ENCODE measurements at regions not wholly inside any gene's neighbourhood (a gene's known extent, or its start where the extent isn't known, plus 50 kb on each side); places are given as distances from the start of the nearest gene placed in this dataset.

- Histone ChIP-seq H3K23me2 (ENCODE audit: low read depth, low read length) (no peaks in the 10 kb centered on the region), H2BK12ac (ENCODE audit: low read depth, low read length) (no peak overlapping the region), H3K4me3 (ENCODE audit: extremely low read depth in 1 of 4, insufficient read depth in 2 of 4, low read depth in 3 of 4, low read length in 4 of 4) (no peak overlapping the region), H3K14ac (ENCODE audit: insufficient read length) (no peak overlapping the region), H2BK5ac (ENCODE audit: low read depth, low read length) (no peak overlapping the region), H4K5ac (ENCODE audit: insufficient read length, low read depth, low read length) (no peak overlapping the region), H2BK20ac (ENCODE audit: low read length) (no peak overlapping the region), H3K4me1 (replicated peaks in 1 of 4; ENCODE audit: control insufficient read depth in 3 of 4, insufficient read depth in 4 of 4, low read length in 3 of 4) (peaks cover 0 to 3% (median 0%) of the 10 kb centered on the region in 4 experiments; a peak in 1 of 7 replicates), H2AK5ac (ENCODE audit: low read depth, low read length) (no peak overlapping the region), H3K23ac (ENCODE audit: insufficient read length) (no peak overlapping the region), H4K91ac (replicated peaks; ENCODE audit: insufficient read length, low read length) (no peak overlapping the region), H3K79me2 (ENCODE audit: control insufficient read depth in 1 of 2, insufficient read depth in 2 of 2, low read length in 2 of 2) (no peaks in the 10 kb centered on the region), H2AFZ (ENCODE audit: low read length) (no peak overlapping the region), H3K4me2 (ENCODE audit: insufficient read depth in 1 of 2, low read depth in 2 of 2, low read length in 2 of 2) (no peak overlapping the region), H3K9ac (replicated peaks in 1 of 4; ENCODE audit: extremely low read depth in 1 of 4, low read depth in 3 of 4, low read length in 3 of 4) (no peak overlapping the region), H3K27me3 (replicated peaks in 1 of 4; ENCODE audit: control insufficient read depth in 3 of 4, extremely low read depth in 1 of 4, insufficient read depth in 3 of 4, low read length in 3 of 4) (no peaks in the 10 kb centered on the region), H2BK15ac (ENCODE audit: low read length) (no peak overlapping the region), H3K56ac (replicated peaks; ENCODE audit: insufficient read length, low read depth, low read length) (no peak overlapping the region), H4K8ac (ENCODE audit: extremely low read depth, insufficient read depth, low read length) (no peak overlapping the region), H4K20me1 (replicated peaks in 1 of 2; ENCODE audit: control insufficient read depth in 1 of 2, insufficient read depth in 2 of 2, low read length in 2 of 2) (no peaks in the 10 kb centered on the region), H2BK120ac (replicated peaks; ENCODE audit: low read depth, low read length) (no peak overlapping the region), H3K79me1 (ENCODE audit: low read depth, low read length) (no peaks in the 10 kb centered on the region), H3K9me3 (ENCODE audit: insufficient read depth in 2 of 2, low read depth in 1 of 2, low read length in 1 of 2) (no peaks in the 10 kb centered on the region), H3K27ac (ENCODE audit: low read depth, low read length) (no peak overlapping the region), H3K4ac (replicated peaks; ENCODE audit: insufficient read length, low read depth, low read length) (no peak overlapping the region), H3K36me3 (ENCODE audit: control insufficient read depth in 2 of 4, insufficient read depth in 4 of 4, low read length in 3 of 4) (no peaks in the 10 kb centered on the region), H3K18ac (ENCODE audit: extremely low read depth, low read length) (no peak overlapping the region; the same call in 1 of the 2 replicates)
- ChIA-PET CTCF (ENCODE audit: partially characterized antibody) (no interaction called here), POLR2A (ENCODE audit: partially characterized antibody) (no interaction called here)
- WGBS, 2 experiments (ENCODE audit: extremely low coverage in 1 of 2, insufficient coverage in 1 of 2, insufficient read length in 1 of 2, insufficient replicate concordance in 2 of 2, low coverage in 1 of 2, low lambda C conversion rate in 2 of 2, missing lambda C conversion rate in 1 of 2) = 0% methylated on average over 2 of the region's 2 CpGs; no CpG with 5 or more reads in 1 of the 2 experiments
- DNase-seq (ENCODE audit: low read depth in 1 of 2, low spot score in 2 of 2) (no peak), FAIRE-seq (no peak)
- TF ChIP-seq TEAD4 (IDR thresholded peaks at IDR 0.05; ENCODE audit: low read depth, low read length) (no peak), RAD21 (IDR thresholded peaks at IDR 0.05 in 1 of 2, conservative IDR thresholded peaks at IDR 0.05 in 1 of 2; ENCODE audit: low read depth in 2 of 2, low read length in 2 of 2) (no peak), TAF1 (IDR thresholded peaks at IDR 0.05; ENCODE audit: low read depth, low read length) (no peak), CHD2 (IDR thresholded peaks at IDR 0.05; ENCODE audit: low read length) (no peak), NANOG (IDR thresholded peaks at IDR 0.05; ENCODE audit: insufficient read depth, low read depth, low read length, poor library complexity, severe bottlenecking) (no peak), ZNF274 (IDR thresholded peaks at IDR 0.05; ENCODE audit: borderline replicate concordance, extremely low read depth, low read length) (no peak)
Measured at GRCh38 chr18:67453901-67454300, 62.6 kb downstream of the DSEL start.

All from H1 (cell line).